GM12878 (cell line): ENCODE measurements at regions not wholly inside any gene's neighbourhood (a gene's known extent, or its start where the extent isn't known, plus 50 kb on each side); places are given as distances from the start of the nearest gene placed in this dataset.

Source experiments
- ATAC-seq: fragments of 200-7000 bp; cut with Tn5 transposase; 3 replicates; pipeline ENCODE4 v1.9.1; 2020; ENCODE audit warnings: mild to moderate bottlenecking, moderate library complexity
- BruUV-seq: library from RNA; stranded (reverse); fragments of 400-500 nt; replicated peaks from 2 replicates; lab custom pipeline; 2021; lab: Mats Ljungman, UMichigan
- CTCF ChIA-PET: fragments of 300-600 bp; sonication (Branson Sonifier 250); formaldehyde crosslinking; extraction: SDS; loops from one replicate; lab custom pipeline; 2021; ENCODE audit warnings: inconsistent platforms; lab: Yijun Ruan, JAX
- POLR2A ChIA-PET: fragments of 350-600 bp; formaldehyde crosslinking; extraction: SDS; loops from one replicate; lab custom pipeline; 2021; ENCODE audit warnings: inconsistent platforms; lab: Charles Lee
- RAD21 ChIA-PET: fragments of 300-600 bp; sonication (Branson Sonifier 250); formaldehyde crosslinking; loops from one replicate; lab custom pipeline; 2023; ENCODE audit warnings: antibody characterized with exemption; ENCODE audit not compliant: unreplicated experiment; lab: Charles Lee
- SMC1A ChIA-PET: fragments of 300-600 bp; sonication (Branson Sonifier 250); formaldehyde crosslinking; loops from one replicate; lab custom pipeline; 2023; ENCODE audit not compliant: unreplicated experiment, uncharacterized antibody; lab: Charles Lee
- DNase-seq: peaks from one replicate; pipeline ENCODE4 v3.0.0-alpha.2; 2011; ENCODE audit warnings: low read depth, low spot score
- FAIRE-seq: peaks from 3 replicates; lab custom pipeline; 2011; peaks lifted over from hg19 to GRCh38; lab: Jason Lieb, UNC
- H2AFZ ChIP-seq: 2 replicates; pipeline ENCODE4 v1.6.0; 2011; ENCODE audit warnings: low read depth, low read length, control low read depth; ENCODE audit not compliant: control insufficient read depth
- H3K27ac ChIP-seq: 2 replicates; pipeline ENCODE4 v1.5.1; 2011; ENCODE audit warnings: control low read depth; ENCODE audit not compliant: control insufficient read depth, insufficient read depth
- H3K27me3 ChIP-seq, 2 experiments: replicated peaks in 1 of 2; 2 replicates each; pipeline versions ENCODE4 v1.6.0 to v1.6.1; 2011; ENCODE audit warnings: low read length in 1 of 2; ENCODE audit not compliant: control insufficient read depth in 2 of 2, insufficient read depth in 2 of 2
- H3K36me3 ChIP-seq, 2 experiments: 2 replicates each; pipeline ENCODE4 v1.5.1; 2011; ENCODE audit warnings: low read length in 1 of 2; ENCODE audit not compliant: control insufficient read depth in 2 of 2, insufficient read depth in 2 of 2
- H3K4me1 ChIP-seq: 2 replicates; pipeline ENCODE4 v1.6.1; 2011; ENCODE audit warnings: mild to moderate bottlenecking, low read length, moderate library complexity, mixed read lengths; ENCODE audit not compliant: control insufficient read depth, insufficient read depth
- H3K4me2 ChIP-seq: 2 replicates; pipeline ENCODE4 v1.6.0; 2011; ENCODE audit warnings: control low read depth; ENCODE audit not compliant: control insufficient read depth, insufficient read depth
- H3K4me3 ChIP-seq: fragments of 200-600 bp; sonication (generic); 2 replicates; pipeline ENCODE4 v1.5.1; 2016
- H3K79me2 ChIP-seq: 2 replicates; pipeline ENCODE4 v1.6.0; 2011; ENCODE audit warnings: low read length; ENCODE audit not compliant: control insufficient read depth, insufficient read depth
- H3K9ac ChIP-seq: 2 replicates; pipeline ENCODE4 v1.8.0; 2011; ENCODE audit warnings: low read length, control low read depth, mixed read lengths; ENCODE audit not compliant: control insufficient read depth, insufficient read depth
- H3K9me3 ChIP-seq: replicated peaks from 3 replicates; pipeline ENCODE4 v1.5.1; 2011; ENCODE audit warnings: mild to moderate bottlenecking, low read length; ENCODE audit not compliant: control insufficient read depth, insufficient read depth
- H4K20me1 ChIP-seq: 2 replicates; pipeline ENCODE4 v1.6.0; 2011; ENCODE audit not compliant: control insufficient read depth, insufficient read depth
- CEBPZ ChIP-seq: fragments of 150-350 bp; IDR thresholded peaks from 2 replicates; pipeline ENCODE4 v1.6.1; 2016; ENCODE audit warnings: low read depth, low read length
- CHD2 ChIP-seq: IDR thresholded peaks from 2 replicates; pipeline ENCODE4 v1.6.1; 2011; ENCODE audit warnings: low read depth, low read length, improper control_type of control experiment, borderline replicate concordance
- CHD4 ChIP-seq: fragments of 200-600 bp; sonication (generic); IDR thresholded peaks from 2 replicates; pipeline ENCODE4 v1.6.1; 2016; ENCODE audit warnings: mild to moderate bottlenecking
- CREM ChIP-seq: IDR thresholded peaks from 2 replicates; pipeline ENCODE4 v1.6.1; 2014; ENCODE audit warnings: antibody characterized with exemption, low read depth
- IKZF2 ChIP-seq, 2 experiments: fragments of 450-650 bp; IDR thresholded peaks; 2 replicates each; pipeline ENCODE4 v1.6.1; 2017; ENCODE audit warnings: mild to moderate bottlenecking in 2 of 2, moderate library complexity in 2 of 2
- IRF4 ChIP-seq: IDR thresholded peaks from 2 replicates; pipeline ENCODE4 v1.6.1; 2011; ENCODE audit warnings: low read depth, low read length
- MAX ChIP-seq: IDR thresholded peaks from 2 replicates; pipeline ENCODE4 v1.6.1; 2012; ENCODE audit warnings: low read depth, low read length, improper control_type of control experiment
- MEF2B ChIP-seq: fragments of 450-650 bp; IDR thresholded peaks from 2 replicates; pipeline ENCODE4 v1.6.1; 2018; ENCODE audit warnings: mild to moderate bottlenecking, moderate library complexity; ENCODE audit not compliant: partially characterized antibody, poor library complexity, severe bottlenecking
- NFIC ChIP-seq: IDR thresholded peaks from 2 replicates; pipeline ENCODE4 v1.6.1; 2012; ENCODE audit warnings: low read depth, mild to moderate bottlenecking, inconsistent platforms, low read length, moderate library complexity
- PKNOX1 ChIP-seq: fragments of 450-650 bp; IDR thresholded peaks from 2 replicates; pipeline ENCODE4 v1.6.1; 2016; ENCODE audit warnings: mild to moderate bottlenecking
- POLR2A ChIP-seq: IDR thresholded peaks from 2 replicates; pipeline ENCODE4 v1.6.1; 2011; ENCODE audit warnings: low read depth, mild to moderate bottlenecking, low read length
- POLR2AphosphoS2 ChIP-seq: IDR thresholded peaks from 2 replicates; pipeline ENCODE4 v1.6.1; 2011; ENCODE audit warnings: low read depth, mild to moderate bottlenecking, low read length, improper control_type of control experiment, moderate library complexity
- SIX5 ChIP-seq: IDR thresholded peaks from 2 replicates; pipeline ENCODE4 v1.6.1; 2011; ENCODE audit warnings: mild to moderate bottlenecking, low read depth, low read length, moderate library complexity; ENCODE audit not compliant: severe bottlenecking
- SMAD1 ChIP-seq: fragments of 450-650 bp; IDR thresholded peaks from 2 replicates; pipeline ENCODE4 v1.6.1; 2018; ENCODE audit warnings: mild to moderate bottlenecking, low read depth; ENCODE audit not compliant: partially characterized antibody
- SRF ChIP-seq, 2 experiments: IDR thresholded peaks; 2 replicates each; pipeline ENCODE4 v1.6.1; 2011; ENCODE audit warnings: low read depth in 2 of 2, low read length in 2 of 2, mild to moderate bottlenecking in 1 of 2, moderate library complexity in 1 of 2
- ZBTB4 ChIP-seq: fragments of 450-650 bp; formaldehyde crosslinking; IDR thresholded peaks from 2 replicates; pipeline ENCODE4 v1.4.0; 2022; ENCODE audit warnings: mild to moderate bottlenecking, moderate library complexity
- ZNF622 ChIP-seq: fragments of 450-650 bp; IDR thresholded peaks from 2 replicates; pipeline ENCODE4 v1.6.1; 2017; ENCODE audit warnings: mild to moderate bottlenecking, inconsistent platforms
- WGBS: methylation state at CpG from one replicate; pipeline ENCODE4 v1.1.6; 2016; ENCODE audit warnings: low lambda C conversion rate; ENCODE audit not compliant: insufficient replicate concordance, insufficient coverage; ENCODE audit errors: missing lambda C conversion rate; 5-methylcytosine and 5-hydroxymethylcytosine counted together
- in situ Hi-C: fragments of 300-500 bp; cut with MboI; formaldehyde crosslinking; loops from 9 replicates; pipeline ENCODE4 v1.14.3; 2018; ENCODE audit warnings: mixed read lengths
- intact Hi-C: fragments of 100-400 bp; cut with micrococcal nuclease; formaldehyde crosslinking; loops from one replicate; pipeline ENCODE4 v1.14.2; 2022; ENCODE audit not compliant: unreplicated experiment

GRCh38 chr2:6314218-6314960, 551.3 kb downstream of the CMPK2 start:
- in situ Hi-C loops (no loop called here), intact Hi-C loops (no loop called here)
- H3K36me3 ChIP-seq = no peaks in the 10 kb centered on the region
- no peak overlapping the region for H3K27ac ChIP-seq
- BruUV-seq = no TSS peak
- H3K4me1 ChIP-seq = peaks cover 11% of the 10 kb centered on the region
- no peaks in the 10 kb centered on the region for H3K79me2 ChIP-seq
- WGBS = 11% methylated on average over 4 of the region's 4 CpGs
- H3K4me2 ChIP-seq = no peak overlapping the region
- ChIA-PET RAD21 (interaction anchor here (1.6 kb wide), 1 partner anchor 29 kb away, joined by 4 read pairs; no protein-coding TSS in a partner anchor), SMC1A (interaction anchor here (1.1 to 7.3 kb wide), 6 partner anchors 8 to 34 kb away, joined by 3 to 105 read pairs (median 6); no protein-coding TSS in a partner anchor), CTCF (interaction anchor here (0.9 kb wide), 1 partner anchor 11 kb away, joined by 4 read pairs; no protein-coding TSS in a partner anchor), POLR2A (no interaction called here)
- DNase-seq = no peak
- H3K27me3 ChIP-seq = no peaks in the 10 kb centered on the region
- H4K20me1 ChIP-seq = no peaks in the 10 kb centered on the region
- H3K4me3 ChIP-seq = no peak overlapping the region
- no peak for ATAC-seq
- no peak overlapping the region for H2AFZ ChIP-seq
- no peaks in the 10 kb centered on the region; the same call in 2 of the 3 replicates for H3K9me3 ChIP-seq
- FAIRE-seq = no peak
- H3K9ac ChIP-seq = no peak overlapping the region
- TF ChIP-seq POLR2A (no peak), CREM (no peak), NFIC (no peak), ZNF622 (no peak), IKZF2 (IDR thresholded peaks at IDR 0.05) (no peak), CEBPZ (no peak), CHD4 (no peak), PKNOX1 (no peak), POLR2AphosphoS2 (no peak), ZBTB4 (CRISPR knock-in tag) (no peak), SRF (IDR thresholded peaks at IDR 0.05; ENCODE audit: low read depth in 2 of 2, low read length in 2 of 2) (no peak), SMAD1 (no peak), CHD2 (no peak), IRF4 (no peak), MAX (no peak), SIX5 (no peak), MEF2B (no peak)
